ENCODE measurements at regions not wholly inside any gene's neighbourhood (a gene's known extent, or its start where the extent isn't known, plus 50 kb on each side); places are given as distances from the start of the nearest gene placed in this dataset.

DNA sequence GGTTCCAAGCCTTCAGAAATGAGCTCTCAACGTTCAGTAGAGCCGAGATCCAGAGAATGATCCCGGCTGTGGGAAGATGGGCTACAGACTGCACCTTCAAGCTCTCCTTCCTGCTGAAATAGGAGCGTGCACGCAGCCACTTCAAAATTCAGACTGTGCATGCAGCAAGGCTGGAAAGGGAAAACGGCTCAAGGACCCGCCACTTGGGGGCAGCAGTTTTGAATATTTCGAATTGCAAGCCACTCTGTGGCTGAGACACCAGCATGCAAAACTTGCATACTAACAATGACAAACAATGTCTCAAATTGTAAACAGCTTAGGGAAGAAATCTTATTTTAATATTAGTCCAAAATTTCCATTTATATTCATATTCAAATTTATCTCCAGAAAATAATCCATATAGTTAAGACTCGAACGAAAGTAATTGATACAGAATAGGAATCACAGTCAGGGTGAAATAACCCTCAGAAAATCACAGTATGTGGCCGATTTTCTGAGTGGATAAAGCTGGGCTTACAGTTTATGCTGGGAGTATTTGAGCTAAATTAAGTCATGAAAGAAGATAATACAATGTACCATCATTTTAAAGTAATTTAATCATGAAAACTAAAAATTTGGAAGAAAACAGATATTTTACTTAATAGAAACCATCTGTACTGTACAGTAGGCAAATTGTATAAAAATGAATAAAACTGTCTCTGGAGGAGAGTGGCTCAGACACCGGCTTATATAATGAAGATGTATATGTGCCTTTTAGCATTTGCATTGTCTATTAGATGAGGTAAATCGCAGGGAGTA, 137.9 kb upstream of the MKI67 start:
- DNase-seq (ENCODE audit: extremely low spot score, unreplicated experiment): peak; percentile 78
- Mint-ChIP-seq H3K27me3 (peaks cover 55% of the 10 kb centered on the region), H3K9me3 (no peaks in the 10 kb centered on the region), H3K4me1 (ENCODE audit: unreplicated experiment) (peaks cover 17% of the 10 kb centered on the region), H3K4me3 (no peak overlapping the region), H3K27ac (no peak overlapping the region), H3K36me3 (no peaks in the 10 kb centered on the region)
- TF ChIP-seq, protein P1, sequence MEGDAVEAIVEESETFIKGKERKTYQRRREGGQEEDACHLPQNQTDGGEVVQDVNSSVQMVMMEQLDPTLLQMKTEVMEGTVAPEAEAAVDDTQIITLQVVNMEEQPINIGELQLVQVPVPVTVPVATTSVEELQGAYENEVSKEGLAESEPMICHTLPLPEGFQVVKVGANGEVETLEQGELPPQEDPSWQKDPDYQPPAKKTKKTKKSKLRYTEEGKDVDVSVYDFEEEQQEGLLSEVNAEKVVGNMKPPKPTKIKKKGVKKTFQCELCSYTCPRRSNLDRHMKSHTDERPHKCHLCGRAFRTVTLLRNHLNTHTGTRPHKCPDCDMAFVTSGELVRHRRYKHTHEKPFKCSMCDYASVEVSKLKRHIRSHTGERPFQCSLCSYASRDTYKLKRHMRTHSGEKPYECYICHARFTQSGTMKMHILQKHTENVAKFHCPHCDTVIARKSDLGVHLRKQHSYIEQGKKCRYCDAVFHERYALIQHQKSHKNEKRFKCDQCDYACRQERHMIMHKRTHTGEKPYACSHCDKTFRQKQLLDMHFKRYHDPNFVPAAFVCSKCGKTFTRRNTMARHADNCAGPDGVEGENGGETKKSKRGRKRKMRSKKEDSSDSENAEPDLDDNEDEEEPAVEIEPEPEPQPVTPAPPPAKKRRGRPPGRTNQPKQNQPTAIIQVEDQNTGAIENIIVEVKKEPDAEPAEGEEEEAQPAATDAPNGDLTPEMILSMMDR (conservative IDR thresholded peaks at IDR 0.05): peak; percentile 85

DNA sequence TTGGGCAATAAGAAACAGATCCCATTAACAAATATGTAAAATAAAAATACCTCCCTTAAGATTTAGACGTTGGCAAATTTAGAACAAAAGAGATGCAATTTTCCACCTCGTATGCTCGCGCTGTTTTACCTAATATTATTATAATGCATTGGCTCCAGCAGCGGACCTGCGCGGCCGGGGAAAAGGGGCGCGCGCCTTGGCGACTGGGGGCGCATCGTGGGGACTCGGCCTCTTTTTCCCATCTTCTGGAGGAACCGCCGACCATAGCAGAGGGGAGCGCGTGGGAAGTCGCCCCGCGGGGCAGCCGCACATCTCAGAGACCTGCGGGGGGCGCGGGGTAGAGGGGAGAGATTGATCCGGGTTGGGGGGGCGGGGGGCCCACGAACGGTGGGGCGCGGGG, 139.4 kb upstream of the MKI67 start:
- no peak for DNase-seq (ENCODE audit: extremely low spot score, unreplicated experiment)
- H3K27me3 Mint-ChIP-seq: peaks cover 54% of the 10 kb centered on the region
- no peaks in the 10 kb centered on the region for H3K9me3 Mint-ChIP-seq
- peaks cover 17% of the 10 kb centered on the region for H3K4me1 Mint-ChIP-seq (ENCODE audit: unreplicated experiment)
- H3K36me3 Mint-ChIP-seq: no peaks in the 10 kb centered on the region
- no peak overlapping the region for H3K4me3 Mint-ChIP-seq
- no peak overlapping the region for H3K27ac Mint-ChIP-seq
- TF ChIP-seq, protein P1 (conservative IDR thresholded peaks at IDR 0.05): no peak

DNA sequence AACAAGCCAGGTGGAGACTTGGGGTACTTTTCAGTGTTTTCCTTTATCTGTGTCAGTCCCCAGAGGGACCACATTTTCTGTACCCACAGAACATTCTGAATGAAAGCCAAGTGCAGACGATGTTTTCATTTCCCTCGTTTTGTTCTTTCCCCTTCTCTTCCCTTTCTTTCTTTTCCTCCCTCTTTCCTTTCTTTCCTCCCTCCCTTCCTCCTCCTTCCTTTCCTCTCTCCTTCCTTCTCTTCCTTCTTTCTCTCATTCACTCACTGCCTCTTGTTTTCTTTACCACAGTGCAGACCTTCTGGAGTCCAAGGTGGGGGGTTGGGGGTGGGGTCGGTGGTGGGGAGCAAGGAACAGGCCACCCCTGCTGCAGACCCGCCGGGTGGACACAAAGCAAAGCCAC, 141.4 kb upstream of the MKI67 start:
- Mint-ChIP-seq H3K4me1 (ENCODE audit: unreplicated experiment) (peaks cover 17% of the 10 kb centered on the region), H3K27ac (no peak overlapping the region), H3K27me3 (peaks cover 54% of the 10 kb centered on the region), H3K36me3 (no peaks in the 10 kb centered on the region), H3K9me3 (no peaks in the 10 kb centered on the region), H3K4me3 (no peak overlapping the region)
- TF ChIP-seq, protein P1 (conservative IDR thresholded peaks at IDR 0.05): no peak
- DNase-seq (ENCODE audit: extremely low spot score, unreplicated experiment): no peak

DNA sequence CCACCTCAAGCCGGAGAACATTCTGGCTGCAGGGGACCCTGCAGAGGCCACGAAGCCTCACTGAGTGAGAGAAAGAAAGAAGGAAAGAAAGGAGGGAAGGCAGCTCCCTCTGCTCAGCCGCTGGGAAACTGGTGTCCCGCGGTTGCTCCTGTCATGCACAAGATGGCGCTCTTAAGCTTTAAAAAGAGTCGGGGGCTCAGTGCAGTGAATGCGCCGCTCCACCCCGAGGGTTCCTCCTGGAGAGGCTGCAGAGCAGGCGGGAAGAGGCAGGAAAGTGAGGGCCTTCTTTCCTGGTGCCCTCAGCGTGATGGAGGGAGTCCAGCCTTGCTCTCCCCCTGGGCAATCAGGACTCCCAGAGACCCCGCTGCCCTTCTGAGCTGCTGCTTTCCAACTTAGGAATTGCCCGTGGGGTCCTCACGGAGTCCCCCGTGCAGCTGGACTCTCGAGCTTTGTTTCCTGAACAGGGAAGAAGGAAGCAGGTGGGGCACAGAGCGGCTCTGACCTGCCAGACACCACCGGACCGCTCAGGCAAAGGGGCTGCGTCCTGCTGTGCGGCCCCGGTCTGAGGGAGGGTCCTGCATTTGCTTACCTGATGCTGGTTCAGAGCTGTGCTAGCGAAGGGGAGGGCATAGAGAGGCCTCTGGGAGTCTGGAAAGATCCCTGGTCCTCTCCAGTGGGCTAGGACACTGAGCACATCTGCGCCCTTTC, 141.9 kb upstream of the MKI67 start:
- H3K4me3 Mint-ChIP-seq: no peak overlapping the region
- no peaks in the 10 kb centered on the region for H3K36me3 Mint-ChIP-seq
- no peak overlapping the region for H3K27ac Mint-ChIP-seq
- H3K9me3 Mint-ChIP-seq: no peaks in the 10 kb centered on the region
- TF ChIP-seq, protein P1 (conservative IDR thresholded peaks at IDR 0.05): peak; percentile 91
- peaks cover 54% of the 10 kb centered on the region for H3K27me3 Mint-ChIP-seq
- peaks cover 17% of the 10 kb centered on the region for H3K4me1 Mint-ChIP-seq (ENCODE audit: unreplicated experiment)
- DNase-seq (ENCODE audit: extremely low spot score, unreplicated experiment): peak; percentile 82

DNA sequence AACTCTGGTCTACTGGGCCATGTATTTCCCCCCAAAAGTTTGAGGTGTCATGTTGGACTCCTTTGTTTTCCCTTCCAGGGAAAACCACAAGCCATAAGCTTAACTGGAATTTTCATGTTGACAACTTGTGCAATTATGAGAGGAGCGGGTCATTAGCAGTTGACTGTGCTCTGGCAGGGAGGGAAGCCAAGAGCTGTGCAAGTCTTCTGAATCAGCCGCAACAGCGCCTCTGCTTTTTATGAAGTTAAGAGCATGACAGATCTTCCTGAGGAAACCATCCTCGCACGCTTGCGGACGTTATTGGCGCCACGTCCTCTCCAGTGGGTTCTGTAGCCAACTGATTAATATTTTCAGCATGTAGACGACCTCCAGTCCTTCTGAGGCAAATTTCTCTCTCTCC, 148.7 kb upstream of the MKI67 start:
- H3K4me3 Mint-ChIP-seq: peak overlapping the region; percentile 6
- TF ChIP-seq, protein P1 (conservative IDR thresholded peaks at IDR 0.05): no peak
- peaks cover 20% of the 10 kb centered on the region for H3K4me1 Mint-ChIP-seq (ENCODE audit: unreplicated experiment)
- H3K36me3 Mint-ChIP-seq: no peaks in the 10 kb centered on the region
- H3K27ac Mint-ChIP-seq: no peak overlapping the region
- DNase-seq (ENCODE audit: extremely low spot score, unreplicated experiment): no peak
- H3K27me3 Mint-ChIP-seq: peaks cover 54% of the 10 kb centered on the region
- H3K9me3 Mint-ChIP-seq: no peaks in the 10 kb centered on the region

Data from type B pancreatic cell (in vitro differentiated cells).